A673 (cell line): ENCODE measurements at regions not wholly inside any gene's neighbourhood (a gene's known extent, or its start where the extent isn't known, plus 50 kb on each side); places are given as distances from the start of the nearest gene placed in this dataset.

Experiments
- CTCF ChIP-seq: fragments of 300-800, 200-600 bp; sonication (generic); conservative IDR thresholded peaks from 2 replicates; pipeline ENCODE4 v1.5.1; 2017; ENCODE audit warnings: low read depth, mild to moderate bottlenecking, antibody characterized with exemption, low read length, moderate library complexity, mixed read lengths
- EZH2 ChIP-seq: fragments of 200-600 bp; sonication (generic); IDR thresholded peaks from 2 replicates; pipeline ENCODE4 v1.6.1; 2017; ENCODE audit warnings: borderline replicate concordance, low read depth, mild to moderate bottlenecking, mixed read lengths, antibody characterized with exemption, low read length; ENCODE audit not compliant: poor library complexity, severe bottlenecking

- TF ChIP-seq CTCF = no peak
- no peak for TF ChIP-seq EZH2
Measured at GRCh38 chr16:55037046-55037445, 106.4 kb downstream of the IRX5 start.
